ENCODE measurements at regions not wholly inside any gene's neighbourhood (a gene's known extent, or its start where the extent isn't known, plus 50 kb on each side); places are given as distances from the start of the nearest gene placed in this dataset.

- TF ChIP-seq, protein P1, sequence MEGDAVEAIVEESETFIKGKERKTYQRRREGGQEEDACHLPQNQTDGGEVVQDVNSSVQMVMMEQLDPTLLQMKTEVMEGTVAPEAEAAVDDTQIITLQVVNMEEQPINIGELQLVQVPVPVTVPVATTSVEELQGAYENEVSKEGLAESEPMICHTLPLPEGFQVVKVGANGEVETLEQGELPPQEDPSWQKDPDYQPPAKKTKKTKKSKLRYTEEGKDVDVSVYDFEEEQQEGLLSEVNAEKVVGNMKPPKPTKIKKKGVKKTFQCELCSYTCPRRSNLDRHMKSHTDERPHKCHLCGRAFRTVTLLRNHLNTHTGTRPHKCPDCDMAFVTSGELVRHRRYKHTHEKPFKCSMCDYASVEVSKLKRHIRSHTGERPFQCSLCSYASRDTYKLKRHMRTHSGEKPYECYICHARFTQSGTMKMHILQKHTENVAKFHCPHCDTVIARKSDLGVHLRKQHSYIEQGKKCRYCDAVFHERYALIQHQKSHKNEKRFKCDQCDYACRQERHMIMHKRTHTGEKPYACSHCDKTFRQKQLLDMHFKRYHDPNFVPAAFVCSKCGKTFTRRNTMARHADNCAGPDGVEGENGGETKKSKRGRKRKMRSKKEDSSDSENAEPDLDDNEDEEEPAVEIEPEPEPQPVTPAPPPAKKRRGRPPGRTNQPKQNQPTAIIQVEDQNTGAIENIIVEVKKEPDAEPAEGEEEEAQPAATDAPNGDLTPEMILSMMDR (IDR thresholded peaks at IDR 0.05; ENCODE audit: control extremely low read depth in 1 of 3, insufficient read depth in 1 of 3, low read depth in 1 of 3, low read length in 3 of 3), result no peak
- no peak for TF ChIP-seq POLR2AphosphoS5 (IDR thresholded peaks at IDR 0.05; ENCODE audit: low read depth, low read length)
- TF ChIP-seq HDAC6 (IDR thresholded peaks at IDR 0.05; ENCODE audit: low read depth, low read length), result no peak
- no peak for TF ChIP-seq POLR2A (IDR thresholded peaks at IDR 0.05; ENCODE audit: control extremely low read depth in 1 of 2, low read depth in 2 of 2, low read length in 2 of 2)
These were observed 125.3 kb downstream of the SUCNR1 start for GRCh38 chr3:151998744-151999143.
